Keratinocyte (primary cell): ENCODE measurements at regions not wholly inside any gene's neighbourhood (a gene's known extent, or its start where the extent isn't known, plus 50 kb on each side); places are given as distances from the start of the nearest gene placed in this dataset.

Source experiments
- DNase-seq: peaks from one replicate; pipeline ENCODE4 v3.0.0-alpha.2; 2011; ENCODE audit warnings: low read depth, missing footprints, low spot score
- FAIRE-seq: peaks from 2 replicates; lab custom pipeline; 2011; peaks lifted over from hg19 to GRCh38; lab: Jason Lieb, UNC
- H2AFZ ChIP-seq: 2 replicates; pipeline ENCODE4 v1.6.0; 2012; ENCODE audit warnings: low read length, control low read depth, inconsistent platforms; ENCODE audit not compliant: control insufficient read depth
- H3K27ac ChIP-seq: 2 replicates; pipeline ENCODE4 v1.5.1; 2011; ENCODE audit warnings: low read length; ENCODE audit not compliant: control insufficient read depth, insufficient read depth
- H3K27me3 ChIP-seq: 3 replicates; pipeline ENCODE4 v1.6.0; 2011; ENCODE audit warnings: low read length; ENCODE audit not compliant: control insufficient read depth, insufficient read depth; ENCODE audit errors: extremely low read depth
- H3K36me3 ChIP-seq, 2 experiments: 2 replicates in 1 of 2; 3 replicates in 1 of 2; pipeline ENCODE4 v1.5.1; 2011; ENCODE audit warnings: low read length in 2 of 2, mild to moderate bottlenecking in 1 of 2; ENCODE audit not compliant: control insufficient read depth in 2 of 2, insufficient read depth in 2 of 2; ENCODE audit errors: extremely low read depth in 1 of 2
- H3K4me1 ChIP-seq: 3 replicates; pipeline ENCODE4 v1.5.1; 2011; ENCODE audit warnings: low read length; ENCODE audit not compliant: control insufficient read depth, insufficient read depth; ENCODE audit errors: extremely low read depth
- H3K4me2 ChIP-seq: 3 replicates; pipeline ENCODE4 v1.6.0; 2011; ENCODE audit warnings: low read depth, low read length; ENCODE audit not compliant: control insufficient read depth, insufficient read depth; ENCODE audit errors: extremely low read depth
- H3K4me3 ChIP-seq, 3 experiments: fragments of 200-600 bp in 1 of 3; sonication (generic) in 1 of 3; 2 replicates in 2 of 3; 3 replicates in 1 of 3; pipeline ENCODE4 v1.5.1; 2011 to 2016; ENCODE audit warnings: low read length in 3 of 3, mild to moderate bottlenecking in 3 of 3, control low read depth in 2 of 3, inconsistent platforms in 1 of 3, low read depth in 1 of 3, mixed read lengths in 1 of 3, mixed run types in 1 of 3, moderate library complexity in 1 of 3; ENCODE audit not compliant: control insufficient read depth in 2 of 3, insufficient read depth in 2 of 3; ENCODE audit errors: extremely low read depth in 1 of 3
- H3K79me2 ChIP-seq: 2 replicates; pipeline ENCODE4 v1.6.0; 2012; ENCODE audit warnings: low read length; ENCODE audit not compliant: control insufficient read depth, insufficient read depth
- H3K9ac ChIP-seq: 3 replicates; pipeline ENCODE4 v1.6.0; 2011; ENCODE audit warnings: low read length; ENCODE audit not compliant: control insufficient read depth, insufficient read depth; ENCODE audit errors: extremely low read depth
- H3K9me1 ChIP-seq: 3 replicates; pipeline ENCODE4 v1.6.0; 2011; ENCODE audit warnings: low read length; ENCODE audit not compliant: control insufficient read depth, insufficient read depth; ENCODE audit errors: extremely low read depth
- H3K9me3 ChIP-seq: 2 replicates; pipeline ENCODE4 v1.5.1; 2012; ENCODE audit warnings: low read depth, low read length; ENCODE audit not compliant: control insufficient read depth
- H4K20me1 ChIP-seq: 3 replicates; pipeline ENCODE4 v1.6.0; 2011; ENCODE audit warnings: low read length; ENCODE audit not compliant: control insufficient read depth, insufficient read depth; ENCODE audit errors: extremely low read depth
- EZH2 ChIP-seq: IDR thresholded peaks from one replicate; pipeline ENCODE4 v1.6.1; 2012; ENCODE audit warnings: inconsistent platforms, mild to moderate bottlenecking, low read length, moderate library complexity
- dilution Hi-C: fragments of 300-500 bp; cut with MboI; formaldehyde crosslinking; loops from one replicate; pipeline ENCODE4 v1.7.0; 2020; ENCODE audit warnings: low sequenced_read_pairs; ENCODE audit not compliant: extremely low pct_ligation_motif_present
- TF ChIP-seq, protein P1 (sequence below), 3 experiments: IDR thresholded peaks in 1 of 3; conservative IDR thresholded peaks in 1 of 3; optimal IDR thresholded peaks in 1 of 3; 2 replicates in 2 of 3; 3 replicates in 1 of 3; pipeline versions ENCODE3 to v1.5.1; 2011; ENCODE audit warnings: low read length in 3 of 3, mild to moderate bottlenecking in 3 of 3, moderate library complexity in 2 of 3, control low read depth in 1 of 3, inconsistent platforms in 1 of 3; ENCODE audit not compliant: insufficient read depth in 2 of 3; ENCODE audit errors: extremely low read depth in 1 of 3

DNA sequence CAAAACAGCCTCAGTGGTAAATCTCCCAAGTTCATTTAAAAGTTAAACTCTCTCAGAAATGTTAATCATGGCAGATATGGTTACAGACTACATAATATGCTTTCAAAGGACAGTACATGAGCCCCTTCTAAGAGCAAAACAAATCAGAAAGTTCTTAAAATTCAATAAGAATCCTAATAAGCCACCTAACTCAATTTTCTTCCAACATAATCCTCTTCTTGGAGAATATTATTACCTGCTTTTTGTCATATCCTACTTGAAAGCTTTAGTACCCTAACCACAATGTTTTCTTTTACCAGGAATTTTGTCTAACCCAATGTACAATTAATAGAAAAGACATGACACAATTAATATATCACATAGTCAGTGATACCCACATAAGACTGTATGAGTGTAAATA, 236.5 kb upstream of the ATP2B1 start:
- Histone ChIP-seq H3K79me2 (no peaks in the 10 kb centered on the region), H3K9ac (no peak overlapping the region), H3K27me3 (no peaks in the 10 kb centered on the region), H2AFZ (no peak overlapping the region), H3K27ac (no peak overlapping the region), H3K4me3 (no peak overlapping the region), H3K9me1 (no peaks in the 10 kb centered on the region), H4K20me1 (no peaks in the 10 kb centered on the region), H3K4me2 (no peak overlapping the region), H3K9me3 (no peaks in the 10 kb centered on the region), H3K4me1 (peaks cover 26% of the 10 kb centered on the region), H3K36me3 (no peaks in the 10 kb centered on the region)
- FAIRE-seq (no peak), DNase-seq (no peak)
- no peak for TF ChIP-seq EZH2
- TF ChIP-seq, protein P1, sequence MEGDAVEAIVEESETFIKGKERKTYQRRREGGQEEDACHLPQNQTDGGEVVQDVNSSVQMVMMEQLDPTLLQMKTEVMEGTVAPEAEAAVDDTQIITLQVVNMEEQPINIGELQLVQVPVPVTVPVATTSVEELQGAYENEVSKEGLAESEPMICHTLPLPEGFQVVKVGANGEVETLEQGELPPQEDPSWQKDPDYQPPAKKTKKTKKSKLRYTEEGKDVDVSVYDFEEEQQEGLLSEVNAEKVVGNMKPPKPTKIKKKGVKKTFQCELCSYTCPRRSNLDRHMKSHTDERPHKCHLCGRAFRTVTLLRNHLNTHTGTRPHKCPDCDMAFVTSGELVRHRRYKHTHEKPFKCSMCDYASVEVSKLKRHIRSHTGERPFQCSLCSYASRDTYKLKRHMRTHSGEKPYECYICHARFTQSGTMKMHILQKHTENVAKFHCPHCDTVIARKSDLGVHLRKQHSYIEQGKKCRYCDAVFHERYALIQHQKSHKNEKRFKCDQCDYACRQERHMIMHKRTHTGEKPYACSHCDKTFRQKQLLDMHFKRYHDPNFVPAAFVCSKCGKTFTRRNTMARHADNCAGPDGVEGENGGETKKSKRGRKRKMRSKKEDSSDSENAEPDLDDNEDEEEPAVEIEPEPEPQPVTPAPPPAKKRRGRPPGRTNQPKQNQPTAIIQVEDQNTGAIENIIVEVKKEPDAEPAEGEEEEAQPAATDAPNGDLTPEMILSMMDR (optimal IDR thresholded peaks at IDR 0.05 in 1 of 3, IDR thresholded peaks at IDR 0.05 in 1 of 3, conservative IDR thresholded peaks at IDR 0.05 in 1 of 3; ENCODE audit: extremely low read depth in 1 of 3, insufficient read depth in 2 of 3, low read length in 3 of 3): no peak
- dilution Hi-C loops: no loop called here

DNA sequence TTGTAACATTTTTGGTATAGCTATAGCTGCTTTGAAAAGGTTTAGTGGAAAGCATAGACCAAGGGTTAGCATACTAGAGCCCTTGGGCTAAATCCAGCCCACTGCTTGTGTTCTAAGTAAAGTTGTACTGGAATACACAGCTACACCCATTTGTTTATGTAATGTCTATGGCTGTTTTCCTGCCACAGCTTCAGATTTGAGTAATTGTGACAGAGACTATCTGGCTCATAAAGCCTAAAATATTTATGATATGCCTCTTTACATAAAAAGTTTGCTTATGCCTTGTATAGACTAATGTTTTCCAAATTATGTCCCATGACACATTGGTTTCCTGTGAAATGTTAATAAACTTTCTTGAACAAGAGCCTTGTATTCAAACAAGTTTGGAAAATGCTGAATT, 234.8 kb upstream of the ATP2B1 start:
- no peak overlapping the region for H3K4me2 ChIP-seq
- H3K79me2 ChIP-seq: no peaks in the 10 kb centered on the region
- peaks cover 13% of the 10 kb centered on the region for H3K4me1 ChIP-seq
- H3K9ac ChIP-seq: no peak overlapping the region
- no peaks in the 10 kb centered on the region for H3K27me3 ChIP-seq
- TF ChIP-seq, protein P1 (optimal IDR thresholded peaks at IDR 0.05 in 1 of 3, IDR thresholded peaks at IDR 0.05 in 1 of 3, conservative IDR thresholded peaks at IDR 0.05 in 1 of 3; ENCODE audit: extremely low read depth in 1 of 3, insufficient read depth in 2 of 3, low read length in 3 of 3): no peak
- TF ChIP-seq EZH2: no peak
- dilution Hi-C loops: no loop called here
- no peaks in the 10 kb centered on the region for H3K36me3 ChIP-seq
- no peak for DNase-seq
- no peaks in the 10 kb centered on the region for H3K9me3 ChIP-seq
- no peak overlapping the region for H3K4me3 ChIP-seq
- no peaks in the 10 kb centered on the region for H4K20me1 ChIP-seq
- FAIRE-seq: no peak
- no peaks in the 10 kb centered on the region for H3K9me1 ChIP-seq
- H2AFZ ChIP-seq: no peak overlapping the region
- H3K27ac ChIP-seq: no peak overlapping the region
